ENCODE measurements at regions not wholly inside any gene's neighbourhood (a gene's known extent, or its start where the extent isn't known, plus 50 kb on each side); places are given as distances from the start of the nearest gene placed in this dataset.

GRCh38 chr18:51647346-51647745, 449.9 kb upstream of the MEX3C start:
- FAIRE-seq (no peak), DNase-seq (ENCODE audit: insufficient read length, low spot score) (no peak)
- TF ChIP-seq CTCF (IDR thresholded peaks at IDR 0.05; ENCODE audit: insufficient read depth, missing control alignments) = no peak

- FAIRE-seq (peak; percentile 21), DNase-seq (ENCODE audit: insufficient read length, low spot score) (no peak)
- TF ChIP-seq CTCF (IDR thresholded peaks at IDR 0.05; ENCODE audit: insufficient read depth, missing control alignments) = no peak
Measured at GRCh38 chr18:51647942-51648341, 450.5 kb upstream of the MEX3C start.

GRCh38 chr18:51649796-51650195, 452.3 kb upstream of the MEX3C start:
- FAIRE-seq (no peak), DNase-seq (ENCODE audit: insufficient read length, low spot score) (no peak)

GRCh38 chr18:51651761-51652160, 454.3 kb upstream of the MEX3C start:
- no peak for TF ChIP-seq CTCF (IDR thresholded peaks at IDR 0.05; ENCODE audit: insufficient read depth, missing control alignments)
- FAIRE-seq (no peak), DNase-seq (ENCODE audit: insufficient read length, low spot score) (no peak)

More at GRCh38 chr18:51649796-51650195, 452.3 kb upstream of the MEX3C start:
- TF ChIP-seq CTCF (IDR thresholded peaks at IDR 0.05; ENCODE audit: insufficient read depth, missing control alignments) = no peak

- peak; percentile 46 for FAIRE-seq
- DNase-seq (ENCODE audit: insufficient read length, low spot score) = no peak
- no peak for TF ChIP-seq CTCF (IDR thresholded peaks at IDR 0.05; ENCODE audit: insufficient read depth, missing control alignments)
Measured at GRCh38 chr18:51653507-51654213, 456.2 kb upstream of the MEX3C start.

GRCh38 chr18:51654488-51655326, 457.2 kb upstream of the MEX3C start:
- TF ChIP-seq CTCF (IDR thresholded peaks at IDR 0.05; ENCODE audit: insufficient read depth, missing control alignments) = no peak
- FAIRE-seq = no peak
- no peak for DNase-seq (ENCODE audit: insufficient read length, low spot score)

- FAIRE-seq = no peak
- DNase-seq (ENCODE audit: insufficient read length, low spot score) = no peak
- TF ChIP-seq CTCF (IDR thresholded peaks at IDR 0.05; ENCODE audit: insufficient read depth, missing control alignments) = no peak
Measured at GRCh38 chr18:51655327-51655698, 457.8 kb upstream of the MEX3C start.

All from D721Med (cell line).